NCI-H2107 treated with DMSO at 0.1 percent for 48 hours (cell line): ENCODE measurements at regions not wholly inside any gene's neighbourhood (a gene's known extent, or its start where the extent isn't known, plus 50 kb on each side); places are given as distances from the start of the nearest gene placed in this dataset.
"Not testable (repeated sequence)": the region's sequence is repeated elsewhere in the genome, so short reads cannot be mapped to it uniquely, and the experiment has no call there.

Experiments
- DNase-seq: peaks from one replicate; lab custom pipeline; 2025; ENCODE audit not compliant: unreplicated experiment; lab: John Stamatoyannopoulos, UW

DNA sequence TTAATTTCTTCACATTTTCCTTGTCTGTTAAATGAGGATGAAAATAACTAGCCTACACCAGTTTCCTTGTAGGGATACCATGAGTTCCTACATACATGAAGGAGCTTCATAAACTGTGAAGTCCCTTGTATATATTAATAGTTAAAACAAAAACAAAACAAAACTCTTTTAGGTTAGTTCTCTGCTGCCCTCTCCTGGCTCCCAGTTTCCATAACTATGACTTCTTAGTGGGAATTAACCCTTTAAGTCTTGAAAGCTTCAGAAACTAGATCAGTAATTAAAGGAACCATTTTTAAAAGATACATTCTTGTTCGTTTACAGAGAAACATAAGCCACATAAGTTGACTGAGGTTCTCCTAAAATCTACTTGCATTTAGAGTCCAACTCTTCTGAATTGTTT lies 500.0 kb upstream of the C9orf72 start:
- DNase-seq: no peak

GRCh38 chr9:28079677-28080076 lies 506.4 kb upstream of the C9orf72 start:
- no peak for DNase-seq

DNA sequence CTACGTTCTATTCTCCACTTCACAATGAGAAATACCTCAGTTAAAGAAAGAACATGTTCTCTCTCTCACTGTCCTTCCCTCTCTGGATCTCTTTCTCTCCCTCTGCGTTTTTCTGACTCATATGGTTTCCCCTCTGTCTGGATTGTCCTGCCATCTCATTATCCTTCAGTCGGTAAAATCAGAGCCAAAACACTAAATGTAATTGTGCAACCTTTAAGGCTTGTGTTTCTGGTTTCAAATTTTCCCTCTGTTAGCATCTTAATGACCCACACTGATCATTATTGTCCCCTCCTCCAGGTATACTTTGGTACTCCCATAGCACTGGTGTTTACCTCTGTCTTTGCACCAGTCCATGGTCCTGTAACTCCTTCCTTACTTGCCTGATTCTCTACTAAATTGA lies 509.4 kb upstream of the C9orf72 start:
- DNase-seq: no peak

DNA sequence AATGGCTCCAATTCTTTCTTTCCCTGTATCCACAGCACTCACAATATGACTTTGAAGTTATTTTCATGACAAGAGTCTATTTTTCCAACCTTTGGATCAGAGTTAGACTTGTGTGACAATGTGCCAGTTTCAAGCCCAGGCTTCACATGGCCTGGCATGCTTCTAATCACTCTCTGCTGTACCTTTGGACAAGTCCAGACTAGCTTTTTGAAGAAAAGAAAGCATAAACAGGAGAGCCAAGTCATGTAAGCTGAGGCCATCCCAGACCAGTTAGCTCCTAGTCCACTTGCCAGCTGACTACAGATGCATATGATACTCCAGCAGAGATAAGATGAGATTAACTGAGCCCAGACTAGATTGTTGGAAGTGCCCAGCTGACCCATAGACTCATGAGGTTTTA lies 513.6 kb upstream of the C9orf72 start:
- no peak for DNase-seq

- peak; percentile 50 for DNase-seq
Observed at GRCh38 chr9:28092981-28093936, 520.0 kb upstream of the C9orf72 start.

GRCh38 chr9:28101509-28101908 lies 528.2 kb upstream of the C9orf72 start:
- DNase-seq: no peak

- no peak for DNase-seq
Observed at GRCh38 chr9:28105001-28105400, 531.7 kb upstream of the C9orf72 start.

DNA sequence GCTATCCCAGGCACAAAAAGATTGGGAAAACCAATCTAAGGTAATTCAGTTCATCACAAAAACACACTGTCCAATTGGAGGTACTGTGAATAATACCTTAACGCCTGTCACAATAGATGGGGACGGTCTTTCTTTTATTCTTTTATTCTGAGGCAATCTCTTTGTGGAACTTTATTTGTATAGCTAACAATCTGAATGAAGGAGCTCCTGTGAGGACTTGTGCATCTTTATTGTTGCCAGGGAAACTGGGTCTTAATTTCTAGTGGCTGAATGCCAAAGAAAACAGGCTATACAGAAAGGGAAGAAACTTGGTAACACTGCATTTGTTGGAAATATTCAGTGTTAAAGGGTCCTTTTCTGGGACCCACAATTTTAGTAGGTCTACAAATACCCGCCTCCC lies 546.9 kb upstream of the C9orf72 start:
- DNase-seq: no peak

GRCh38 chr9:28120626-28121025 lies 547.3 kb upstream of the C9orf72 start:
- no peak for DNase-seq

GRCh38 chr9:28121366-28121765 lies 548.1 kb upstream of the C9orf72 start:
- no peak for DNase-seq

DNA sequence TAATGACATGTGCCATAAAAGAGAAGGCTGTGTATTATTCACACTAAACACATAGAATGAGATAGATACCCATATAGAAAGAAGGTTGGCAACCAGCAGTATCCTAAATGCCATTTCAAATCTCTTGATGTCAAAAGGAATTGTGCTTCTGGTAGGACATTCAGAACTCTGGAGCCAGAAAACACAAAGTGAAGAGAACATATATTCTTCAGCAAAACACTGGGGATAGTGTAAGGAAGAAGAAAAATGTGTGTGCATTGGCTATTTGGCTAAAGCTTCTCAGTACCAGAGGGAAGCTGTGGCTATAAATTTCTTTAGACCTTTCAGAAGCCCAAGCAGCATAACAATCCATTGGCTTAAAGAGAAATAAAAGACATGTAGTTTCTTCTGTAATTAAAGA lies 551.6 kb upstream of the C9orf72 start:
- DNase-seq: no peak

GRCh38 chr9:28127101-28127500 lies 553.8 kb upstream of the C9orf72 start:
- no peak for DNase-seq

DNA sequence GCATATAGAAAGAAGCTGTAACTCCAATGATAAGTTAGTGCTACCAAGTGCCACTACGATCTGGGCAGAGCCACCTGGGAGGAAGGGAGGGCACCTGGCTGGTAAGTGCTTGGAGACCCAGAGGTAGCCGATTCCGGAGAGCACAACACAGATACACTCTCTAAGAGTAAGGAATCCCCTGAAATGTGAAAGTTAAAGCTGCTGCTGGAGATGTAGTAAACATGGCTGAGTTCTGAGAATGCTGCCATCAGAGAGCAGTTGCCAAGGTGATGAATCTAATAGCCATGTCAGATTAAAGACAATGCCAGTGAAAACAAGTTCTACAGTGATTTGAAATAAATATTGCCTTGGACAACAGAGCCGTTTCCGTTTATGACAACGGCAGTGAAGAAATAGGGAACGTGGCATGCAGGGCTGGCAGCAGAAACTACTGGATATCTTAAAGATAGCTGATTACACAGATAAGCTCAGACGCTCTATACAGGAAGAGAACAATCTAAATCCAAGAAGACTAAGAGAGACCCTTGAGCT lies 561.2 kb upstream of the C9orf72 start:
- DNase-seq: no peak

GRCh38 chr9:28135549-28135948 lies 562.3 kb upstream of the C9orf72 start:
- no peak for DNase-seq

- DNase-seq: no peak
Observed at GRCh38 chr9:28136113-28136512, 562.8 kb upstream of the C9orf72 start.

GRCh38 chr9:28147430-28147829 lies 574.1 kb upstream of the C9orf72 start:
- DNase-seq: not testable (repeated sequence)

- DNase-seq: not testable (repeated sequence)
Observed at GRCh38 chr9:28147923-28148597, 574.8 kb upstream of the C9orf72 start.

- DNase-seq: not testable (repeated sequence)
Observed at GRCh38 chr9:28149361-28150050, 576.2 kb upstream of the C9orf72 start.

- DNase-seq: no peak
Observed at GRCh38 chr9:28155067-28155466, 581.8 kb upstream of the C9orf72 start.

GRCh38 chr9:28155671-28156070 lies 582.4 kb upstream of the C9orf72 start:
- DNase-seq: no peak

DNA sequence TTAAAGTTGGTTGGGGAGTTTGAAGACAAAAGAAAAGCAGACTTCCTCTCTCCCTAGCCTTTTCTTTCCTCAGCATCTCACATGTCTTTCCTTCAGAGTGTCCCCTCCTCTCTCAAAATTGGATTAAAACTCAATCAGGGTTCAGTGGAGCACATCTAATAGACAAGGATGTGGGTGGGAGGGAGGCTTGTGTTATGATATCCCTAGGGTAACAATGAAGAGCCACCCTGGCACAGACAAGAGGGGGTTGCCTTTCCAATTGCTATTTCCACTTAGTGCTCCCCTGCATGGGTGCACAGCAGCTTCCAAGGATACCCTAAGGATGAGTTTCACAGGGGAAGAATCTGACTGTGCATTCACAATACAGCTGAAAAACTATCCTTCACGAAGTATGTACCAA lies 585.2 kb upstream of the C9orf72 start:
- no peak for DNase-seq
